ENCODE measurements at regions not wholly inside any gene's neighbourhood (a gene's known extent, or its start where the extent isn't known, plus 50 kb on each side); places are given as distances from the start of the nearest gene placed in this dataset.
"Not testable (repeated sequence)": the region's sequence is repeated elsewhere in the genome, so short reads cannot be mapped to it uniquely, and the experiment has no call there.

DNA sequence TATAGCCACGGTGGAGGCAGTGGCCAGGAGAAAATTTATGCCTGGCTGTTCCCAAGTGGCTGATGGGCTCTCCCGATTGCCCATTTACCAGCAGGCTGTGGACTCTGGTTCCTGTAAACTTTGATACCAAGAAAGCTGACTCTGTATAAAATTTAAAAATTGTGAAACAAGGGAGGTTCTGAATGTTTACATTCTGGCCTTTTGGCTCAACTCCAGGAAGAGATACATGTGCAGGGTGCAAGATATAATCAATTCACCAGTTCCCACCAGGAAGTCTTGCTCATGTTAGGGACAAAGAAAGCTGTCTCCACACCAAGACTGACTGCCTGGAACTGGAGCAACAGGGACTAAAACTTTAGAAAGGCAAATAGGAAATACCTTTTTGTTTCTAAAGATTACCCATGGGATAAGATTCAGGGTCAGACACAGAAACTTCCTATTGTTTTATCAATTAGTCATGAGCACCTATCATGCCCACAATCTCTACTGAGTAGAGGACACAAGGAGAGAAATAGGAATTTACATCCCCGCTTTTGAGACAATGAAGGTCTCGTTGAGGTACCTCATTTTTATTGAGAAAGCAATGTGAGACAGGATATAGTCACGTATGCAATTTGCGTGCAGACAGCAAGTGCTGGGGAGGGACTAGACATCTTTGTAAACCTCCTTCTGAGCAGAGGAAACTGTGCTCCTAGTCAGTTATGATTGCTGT is 123.5 kb downstream of the LIPG start:
- Histone ChIP-seq H2AFZ (ENCODE audit: low read depth) (peak overlapping the region; percentile 1; the same call in 1 of the 2 replicates), H3K9me2 (no peaks in the 10 kb centered on the region), H3K27me3 (ENCODE audit: insufficient read depth) (no peaks in the 10 kb centered on the region), H3F3A (replicated peaks; ENCODE audit: insufficient read depth) (peaks cover 33% of the 10 kb centered on the region), H3K9ac (peak overlapping the region; percentile 8; the same call in 1 of the 2 replicates), H3K4me2 (peak overlapping the region; percentile 53; the same call in 1 of the 2 replicates), H3K9me3 (peaks cover 6% of the 10 kb centered on the region; the same call in 1 of the 2 replicates), H3K79me2 (ENCODE audit: insufficient read depth) (no peaks in the 10 kb centered on the region), H3K4me3 (ENCODE audit: low read depth in 2 of 2, low read length in 1 of 2) (no peak overlapping the region; a peak in 1 of 4 replicates), H3K27ac (ENCODE audit: low read depth in 2 of 2, low read length in 1 of 2) (peak overlapping the region in 1 of 2 experiments; percentile 77; a peak in 2 of 4 replicates), H3K36me3 (replicated peaks in 1 of 2; ENCODE audit: control insufficient read depth in 1 of 2, insufficient read depth in 2 of 2, low read length in 1 of 2) (no peaks in the 10 kb centered on the region), H4K20me1 (ENCODE audit: insufficient read depth) (no peaks in the 10 kb centered on the region), H3K4me1 (ENCODE audit: control insufficient read depth in 1 of 2, insufficient read depth in 2 of 2, low read depth in 1 of 2, low read length in 1 of 2) (peaks cover 0 to 9% of the 10 kb centered on the region in 2 experiments; a peak in 2 of 4 replicates)
- CTCF ChIA-PET = interaction anchor here (0.9 kb wide), 1 partner anchor 14 kb away, joined by 3 read pairs; no protein-coding TSS in a partner anchor
- no peak for DNase-seq
- WGBS (ENCODE audit: low lambda C conversion rate) = 80% methylated on average over 6 of the region's 6 CpGs
- TF ChIP-seq, protein P1, sequence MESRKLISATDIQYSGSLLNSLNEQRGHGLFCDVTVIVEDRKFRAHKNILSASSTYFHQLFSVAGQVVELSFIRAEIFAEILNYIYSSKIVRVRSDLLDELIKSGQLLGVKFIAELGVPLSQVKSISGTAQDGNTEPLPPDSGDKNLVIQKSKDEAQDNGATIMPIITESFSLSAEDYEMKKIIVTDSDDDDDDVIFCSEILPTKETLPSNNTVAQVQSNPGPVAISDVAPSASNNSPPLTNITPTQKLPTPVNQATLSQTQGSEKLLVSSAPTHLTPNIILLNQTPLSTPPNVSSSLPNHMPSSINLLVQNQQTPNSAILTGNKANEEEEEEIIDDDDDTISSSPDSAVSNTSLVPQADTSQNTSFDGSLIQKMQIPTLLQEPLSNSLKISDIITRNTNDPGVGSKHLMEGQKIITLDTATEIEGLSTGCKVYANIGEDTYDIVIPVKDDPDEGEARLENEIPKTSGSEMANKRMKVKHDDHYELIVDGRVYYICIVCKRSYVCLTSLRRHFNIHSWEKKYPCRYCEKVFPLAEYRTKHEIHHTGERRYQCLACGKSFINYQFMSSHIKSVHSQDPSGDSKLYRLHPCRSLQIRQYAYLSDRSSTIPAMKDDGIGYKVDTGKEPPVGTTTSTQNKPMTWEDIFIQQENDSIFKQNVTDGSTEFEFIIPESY (IDR thresholded peaks at IDR 0.05; ENCODE audit: borderline replicate concordance, low read depth) = no peak
- 0 out of 2 replicates have a peak, but pooled peaks have one; percentile 7 for TF ChIP-seq NFIC (IDR thresholded peaks at IDR 0.05; ENCODE audit: borderline replicate concordance)
- POLR2A ChIA-PET = no interaction called here

DNA sequence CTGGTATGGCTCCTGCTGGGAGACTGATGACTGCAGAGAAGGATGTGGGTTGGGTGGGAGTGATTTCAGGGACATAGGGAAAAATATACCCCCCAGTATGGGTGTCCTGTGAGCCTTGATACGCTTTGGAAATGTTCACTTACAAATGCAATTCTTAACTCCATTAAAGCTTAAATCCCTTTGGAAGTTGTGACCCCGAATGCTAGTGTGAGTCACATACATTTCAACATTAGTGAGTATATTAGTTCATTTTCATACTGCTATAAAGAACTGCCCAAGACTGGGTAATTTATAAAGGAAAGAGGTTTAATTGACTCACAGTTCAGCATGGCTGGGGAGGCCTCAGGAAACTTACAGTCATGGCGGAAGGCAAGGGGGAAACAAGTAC is 120.9 kb downstream of the LIPG start:
- POLR2A ChIA-PET; H3K27ac ChIP-seq (ENCODE audit: low read depth in 2 of 2, low read length in 1 of 2); H3K9me3 ChIP-seq; H3K79me2 ChIP-seq (ENCODE audit: insufficient read depth); CTCF ChIA-PET; H3K27me3 ChIP-seq (ENCODE audit: insufficient read depth); H3K4me1 ChIP-seq (ENCODE audit: control insufficient read depth in 1 of 2, insufficient read depth in 2 of 2, low read depth in 1 of 2, low read length in 1 of 2); H3K36me3 ChIP-seq (replicated peaks in 1 of 2; ENCODE audit: control insufficient read depth in 1 of 2, insufficient read depth in 2 of 2, low read length in 1 of 2); H3K9me2 ChIP-seq; DNase-seq; H3K4me2 ChIP-seq; H2AFZ ChIP-seq (ENCODE audit: low read depth); H3K9ac ChIP-seq; H4K20me1 ChIP-seq (ENCODE audit: insufficient read depth); H3K4me3 ChIP-seq (ENCODE audit: low read depth in 2 of 2, low read length in 1 of 2): not testable (repeated sequence)
- 92% methylated on average over 3 of the region's 3 CpGs for WGBS (ENCODE audit: low lambda C conversion rate)
- H3F3A ChIP-seq (replicated peaks; ENCODE audit: insufficient read depth) = peaks cover 12% of the 10 kb centered on the region

DNA sequence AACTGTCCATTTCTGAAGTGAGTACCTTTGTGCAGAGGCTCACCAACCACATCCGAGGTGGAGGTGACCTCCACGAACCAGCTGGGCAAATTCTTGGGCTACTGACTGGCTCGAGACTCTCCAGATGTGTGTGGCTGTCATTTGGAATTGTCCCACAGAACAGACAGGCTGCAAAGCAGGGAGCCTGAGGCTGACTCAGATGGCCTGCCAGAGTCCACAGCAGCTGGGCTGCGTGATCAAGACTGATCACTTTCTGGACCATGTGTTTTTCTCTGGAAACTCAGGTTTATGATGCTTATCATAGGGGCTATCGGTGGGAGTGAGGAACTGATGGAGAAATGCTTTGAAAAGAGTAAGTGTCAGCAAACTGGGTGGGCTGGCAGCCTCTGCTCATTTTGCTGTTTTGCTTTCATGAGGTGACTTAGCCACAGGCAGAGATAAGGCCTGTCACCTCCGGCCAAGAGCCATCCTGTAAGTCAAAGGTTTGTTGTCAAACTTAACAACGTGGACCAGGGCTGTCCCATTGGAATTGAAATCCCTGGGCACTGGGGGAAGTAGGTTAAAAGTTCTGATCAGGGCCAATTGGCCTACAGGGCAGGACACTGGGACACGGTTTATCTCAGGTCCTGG is 120.4 kb downstream of the LIPG start:
- TF ChIP-seq NRF1 (IDR thresholded peaks at IDR 0.05; ENCODE audit: low read depth, low read length) (no peak), RCOR1 (IDR thresholded peaks at IDR 0.05; ENCODE audit: low read length) (peak; percentile 43; the same call in 1 of the 2 replicates), GATA2 (CRISPR knock-in tag; IDR thresholded peaks at IDR 0.05) (peak; percentile 47; the same call in 1 of the 2 replicates)
- TF ChIP-seq, protein P2, sequence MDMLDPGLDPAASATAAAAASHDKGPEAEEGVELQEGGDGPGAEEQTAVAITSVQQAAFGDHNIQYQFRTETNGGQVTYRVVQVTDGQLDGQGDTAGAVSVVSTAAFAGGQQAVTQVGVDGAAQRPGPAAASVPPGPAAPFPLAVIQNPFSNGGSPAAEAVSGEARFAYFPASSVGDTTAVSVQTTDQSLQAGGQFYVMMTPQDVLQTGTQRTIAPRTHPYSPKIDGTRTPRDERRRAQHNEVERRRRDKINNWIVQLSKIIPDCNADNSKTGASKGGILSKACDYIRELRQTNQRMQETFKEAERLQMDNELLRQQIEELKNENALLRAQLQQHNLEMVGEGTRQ (IDR thresholded peaks at IDR 0.05; ENCODE audit: borderline replicate concordance, low read depth, low read length) = no peak
- Histone ChIP-seq H3K27ac (ENCODE audit: low read depth in 2 of 2, low read length in 1 of 2) (no peak overlapping the region), H2AFZ (ENCODE audit: low read depth) (no peak overlapping the region), H3K4me2 (no peak overlapping the region), H4K20me1 (ENCODE audit: insufficient read depth) (no peaks in the 10 kb centered on the region), H3K4me1 (ENCODE audit: control insufficient read depth in 1 of 2, insufficient read depth in 2 of 2, low read depth in 1 of 2, low read length in 1 of 2) (peaks cover 0 to 9% of the 10 kb centered on the region in 2 experiments; a peak in 2 of 4 replicates), H3K9me2 (no peaks in the 10 kb centered on the region), H3K36me3 (replicated peaks in 1 of 2; ENCODE audit: control insufficient read depth in 1 of 2, insufficient read depth in 2 of 2, low read length in 1 of 2) (no peaks in the 10 kb centered on the region), H3F3A (replicated peaks; ENCODE audit: insufficient read depth) (peaks cover 12% of the 10 kb centered on the region), H3K9ac (no peak overlapping the region), H3K27me3 (ENCODE audit: insufficient read depth) (no peaks in the 10 kb centered on the region), H3K9me3 (no peaks in the 10 kb centered on the region), H3K79me2 (ENCODE audit: insufficient read depth) (no peaks in the 10 kb centered on the region), H3K4me3 (ENCODE audit: low read depth in 2 of 2, low read length in 1 of 2) (no peak overlapping the region)
- peak; percentile 48 for DNase-seq
- POLR2A ChIA-PET = no interaction called here
- CTCF ChIA-PET = no interaction called here
- WGBS (ENCODE audit: low lambda C conversion rate) = 57% methylated on average over 7 of the region's 8 CpGs
